ENCODE measurements at regions not wholly inside any gene's neighbourhood (a gene's known extent, or its start where the extent isn't known, plus 50 kb on each side); places are given as distances from the start of the nearest gene placed in this dataset.

DNA sequence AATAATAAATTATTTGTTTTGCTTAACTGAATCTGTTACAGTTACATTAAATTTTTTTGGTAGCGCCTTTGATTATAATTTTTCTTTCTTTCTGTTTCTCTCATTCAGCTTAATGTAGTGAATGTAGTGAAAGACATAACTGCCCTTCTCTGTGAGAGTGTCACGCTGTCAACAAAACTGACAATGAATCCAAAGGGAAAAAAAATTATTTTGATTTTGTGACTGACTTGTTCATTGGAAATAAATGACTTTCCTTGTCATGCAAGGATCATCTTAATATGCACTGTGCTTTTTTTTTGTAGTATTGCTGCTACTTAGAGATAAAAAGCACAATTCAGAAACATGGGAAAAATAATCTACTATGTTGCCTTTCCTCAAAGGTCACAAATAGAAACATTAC, 1196.4 kb downstream of the PCDH17 start (continued):
- TF ChIP-seq, protein P1, sequence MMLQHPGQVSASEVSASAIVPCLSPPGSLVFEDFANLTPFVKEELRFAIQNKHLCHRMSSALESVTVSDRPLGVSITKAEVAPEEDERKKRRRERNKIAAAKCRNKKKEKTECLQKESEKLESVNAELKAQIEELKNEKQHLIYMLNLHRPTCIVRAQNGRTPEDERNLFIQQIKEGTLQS (IDR thresholded peaks at IDR 0.05; ENCODE audit: borderline replicate concordance, extremely low read depth, low read depth, low read length) = no peak
- no peak for TF ChIP-seq ZNF207 (IDR thresholded peaks at IDR 0.05; ENCODE audit: borderline replicate concordance)

DNA sequence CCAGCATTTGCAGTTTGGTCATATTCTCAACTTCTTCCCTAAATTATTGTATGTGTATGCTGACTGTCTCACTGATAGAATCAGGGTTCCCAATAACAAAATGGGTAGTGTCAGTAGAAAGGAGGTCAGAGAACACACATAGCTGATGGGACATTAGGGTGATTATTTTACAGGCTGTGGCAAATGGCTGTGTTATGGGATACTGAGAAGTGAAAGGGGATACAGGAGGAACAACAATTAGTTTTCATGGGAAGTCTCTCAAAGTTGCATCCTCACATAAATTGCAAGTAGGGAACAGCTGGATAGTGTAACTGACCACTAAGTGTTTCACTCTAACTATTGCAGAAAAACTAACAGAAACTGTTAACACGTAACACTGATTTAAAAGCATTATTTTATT, 1199.3 kb downstream of the PCDH17 start:
- SMC1A ChIA-PET (ENCODE audit: uncharacterized antibody, unreplicated experiment) = no interaction called here
- Histone ChIP-seq H3K4me3 (no peak overlapping the region), H3K9me3 (replicated peaks; ENCODE audit: control insufficient read depth, insufficient read depth, low read length) (no peaks in the 10 kb centered on the region), H3K36me3 (ENCODE audit: control insufficient read depth in 2 of 2, insufficient read depth in 2 of 2, low read length in 1 of 2) (no peaks in the 10 kb centered on the region), H4K20me1 (ENCODE audit: control insufficient read depth, insufficient read depth) (no peaks in the 10 kb centered on the region), H3K79me2 (ENCODE audit: control insufficient read depth, insufficient read depth, low read length) (no peaks in the 10 kb centered on the region), H2AFZ (ENCODE audit: control insufficient read depth, low read depth, low read length) (no peak overlapping the region), H3K27me3 (replicated peaks in 1 of 2; ENCODE audit: control insufficient read depth in 2 of 2, insufficient read depth in 2 of 2, low read length in 1 of 2) (no peaks in the 10 kb centered on the region), H3K27ac (ENCODE audit: control insufficient read depth, insufficient read depth) (no peak overlapping the region), H3K4me1 (ENCODE audit: control insufficient read depth, insufficient read depth, low read length) (no peaks in the 10 kb centered on the region), H3K4me2 (ENCODE audit: control insufficient read depth, insufficient read depth) (no peak overlapping the region), H3K9ac (ENCODE audit: control insufficient read depth, insufficient read depth, low read length) (no peak overlapping the region)
- POLR2A ChIA-PET = no interaction called here
- in situ Hi-C loops (cut with MboI) = no loop called here
- no peak for ATAC-seq
- 4% methylated on average over 1 of the region's 1 CpG for WGBS (ENCODE audit: insufficient coverage, insufficient replicate concordance, low lambda C conversion rate, missing lambda C conversion rate)
- intact Hi-C loops (cut with micrococcal nuclease; ENCODE audit: unreplicated experiment) = no loop called here
- RAD21 ChIA-PET (ENCODE audit: unreplicated experiment) = no interaction called here
- DNase-seq (ENCODE audit: low read depth, low spot score) = no peak
- no TSS peak for BruUV-seq (replicated peaks)
- FAIRE-seq = no peak
- CTCF ChIA-PET = no interaction called here
- TF ChIP-seq RAD51 (IDR thresholded peaks at IDR 0.05) = no peak
- TF ChIP-seq EP300 (IDR thresholded peaks at IDR 0.05; ENCODE audit: borderline replicate concordance in 1 of 2, control insufficient read depth in 1 of 2, low read depth in 2 of 2, low read length in 2 of 2) = no peak
- TF ChIP-seq ATF7 (IDR thresholded peaks at IDR 0.05; ENCODE audit: low read depth) = no peak
- no peak for TF ChIP-seq ZNF207 (IDR thresholded peaks at IDR 0.05; ENCODE audit: borderline replicate concordance)
- no peak for TF ChIP-seq TCF7 (IDR thresholded peaks at IDR 0.05; ENCODE audit: borderline replicate concordance)
- no peak for TF ChIP-seq PML (IDR thresholded peaks at IDR 0.05; ENCODE audit: low read length)
- TF ChIP-seq GABPA (IDR thresholded peaks at IDR 0.05; ENCODE audit: low read depth) = no peak
- TF ChIP-seq DPF2 (IDR thresholded peaks at IDR 0.05) = no peak
- no peak for TF ChIP-seq CREM (IDR thresholded peaks at IDR 0.05; ENCODE audit: low read depth)
- TF ChIP-seq, protein P1 (IDR thresholded peaks at IDR 0.05; ENCODE audit: borderline replicate concordance, extremely low read depth, low read depth, low read length) = no peak
- TF ChIP-seq FOS (IDR thresholded peaks at IDR 0.05; ENCODE audit: borderline replicate concordance, extremely low read depth, insufficient read length) = no peak
- TF ChIP-seq, protein P2, sequence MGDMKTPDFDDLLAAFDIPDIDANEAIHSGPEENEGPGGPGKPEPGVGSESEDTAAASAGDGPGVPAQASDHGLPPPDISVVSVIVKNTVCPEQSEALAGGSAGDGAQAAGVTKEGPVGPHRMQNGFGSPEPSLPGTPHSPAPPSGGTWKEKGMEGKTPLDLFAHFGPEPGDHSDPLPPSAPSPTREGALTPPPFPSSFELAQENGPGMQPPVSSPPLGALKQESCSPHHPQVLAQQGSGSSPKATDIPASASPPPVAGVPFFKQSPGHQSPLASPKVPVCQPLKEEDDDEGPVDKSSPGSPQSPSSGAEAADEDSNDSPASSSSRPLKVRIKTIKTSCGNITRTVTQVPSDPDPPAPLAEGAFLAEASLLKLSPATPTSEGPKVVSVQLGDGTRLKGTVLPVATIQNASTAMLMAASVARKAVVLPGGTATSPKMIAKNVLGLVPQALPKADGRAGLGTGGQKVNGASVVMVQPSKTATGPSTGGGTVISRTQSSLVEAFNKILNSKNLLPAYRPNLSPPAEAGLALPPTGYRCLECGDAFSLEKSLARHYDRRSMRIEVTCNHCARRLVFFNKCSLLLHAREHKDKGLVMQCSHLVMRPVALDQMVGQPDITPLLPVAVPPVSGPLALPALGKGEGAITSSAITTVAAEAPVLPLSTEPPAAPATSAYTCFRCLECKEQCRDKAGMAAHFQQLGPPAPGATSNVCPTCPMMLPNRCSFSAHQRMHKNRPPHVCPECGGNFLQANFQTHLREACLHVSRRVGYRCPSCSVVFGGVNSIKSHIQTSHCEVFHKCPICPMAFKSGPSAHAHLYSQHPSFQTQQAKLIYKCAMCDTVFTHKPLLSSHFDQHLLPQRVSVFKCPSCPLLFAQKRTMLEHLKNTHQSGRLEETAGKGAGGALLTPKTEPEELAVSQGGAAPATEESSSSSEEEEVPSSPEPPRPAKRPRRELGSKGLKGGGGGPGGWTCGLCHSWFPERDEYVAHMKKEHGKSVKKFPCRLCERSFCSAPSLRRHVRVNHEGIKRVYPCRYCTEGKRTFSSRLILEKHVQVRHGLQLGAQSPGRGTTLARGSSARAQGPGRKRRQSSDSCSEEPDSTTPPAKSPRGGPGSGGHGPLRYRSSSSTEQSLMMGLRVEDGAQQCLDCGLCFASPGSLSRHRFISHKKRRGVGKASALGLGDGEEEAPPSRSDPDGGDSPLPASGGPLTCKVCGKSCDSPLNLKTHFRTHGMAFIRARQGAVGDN (IDR thresholded peaks at IDR 0.05) = no peak
- TF ChIP-seq, protein P3, sequence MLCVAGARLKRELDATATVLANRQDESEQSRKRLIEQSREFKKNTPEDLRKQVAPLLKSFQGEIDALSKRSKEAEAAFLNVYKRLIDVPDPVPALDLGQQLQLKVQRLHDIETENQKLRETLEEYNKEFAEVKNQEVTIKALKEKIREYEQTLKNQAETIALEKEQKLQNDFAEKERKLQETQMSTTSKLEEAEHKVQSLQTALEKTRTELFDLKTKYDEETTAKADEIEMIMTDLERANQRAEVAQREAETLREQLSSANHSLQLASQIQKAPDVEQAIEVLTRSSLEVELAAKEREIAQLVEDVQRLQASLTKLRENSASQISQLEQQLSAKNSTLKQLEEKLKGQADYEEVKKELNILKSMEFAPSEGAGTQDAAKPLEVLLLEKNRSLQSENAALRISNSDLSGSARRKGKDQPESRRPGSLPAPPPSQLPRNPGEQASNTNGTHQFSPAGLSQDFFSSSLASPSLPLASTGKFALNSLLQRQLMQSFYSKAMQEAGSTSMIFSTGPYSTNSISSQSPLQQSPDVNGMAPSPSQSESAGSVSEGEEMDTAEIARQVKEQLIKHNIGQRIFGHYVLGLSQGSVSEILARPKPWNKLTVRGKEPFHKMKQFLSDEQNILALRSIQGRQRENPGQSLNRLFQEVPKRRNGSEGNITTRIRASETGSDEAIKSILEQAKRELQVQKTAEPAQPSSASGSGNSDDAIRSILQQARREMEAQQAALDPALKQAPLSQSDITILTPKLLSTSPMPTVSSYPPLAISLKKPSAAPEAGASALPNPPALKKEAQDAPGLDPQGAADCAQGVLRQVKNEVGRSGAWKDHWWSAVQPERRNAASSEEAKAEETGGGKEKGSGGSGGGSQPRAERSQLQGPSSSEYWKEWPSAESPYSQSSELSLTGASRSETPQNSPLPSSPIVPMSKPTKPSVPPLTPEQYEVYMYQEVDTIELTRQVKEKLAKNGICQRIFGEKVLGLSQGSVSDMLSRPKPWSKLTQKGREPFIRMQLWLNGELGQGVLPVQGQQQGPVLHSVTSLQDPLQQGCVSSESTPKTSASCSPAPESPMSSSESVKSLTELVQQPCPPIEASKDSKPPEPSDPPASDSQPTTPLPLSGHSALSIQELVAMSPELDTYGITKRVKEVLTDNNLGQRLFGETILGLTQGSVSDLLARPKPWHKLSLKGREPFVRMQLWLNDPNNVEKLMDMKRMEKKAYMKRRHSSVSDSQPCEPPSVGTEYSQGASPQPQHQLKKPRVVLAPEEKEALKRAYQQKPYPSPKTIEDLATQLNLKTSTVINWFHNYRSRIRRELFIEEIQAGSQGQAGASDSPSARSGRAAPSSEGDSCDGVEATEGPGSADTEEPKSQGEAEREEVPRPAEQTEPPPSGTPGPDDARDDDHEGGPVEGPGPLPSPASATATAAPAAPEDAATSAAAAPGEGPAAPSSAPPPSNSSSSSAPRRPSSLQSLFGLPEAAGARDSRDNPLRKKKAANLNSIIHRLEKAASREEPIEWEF (IDR thresholded peaks at IDR 0.05; ENCODE audit: insufficient replicate concordance, low read depth, low read length) = no peak
